ENCODE measurements at regions not wholly inside any gene's neighbourhood (a gene's known extent, or its start where the extent isn't known, plus 50 kb on each side); places are given as distances from the start of the nearest gene placed in this dataset.

DNA sequence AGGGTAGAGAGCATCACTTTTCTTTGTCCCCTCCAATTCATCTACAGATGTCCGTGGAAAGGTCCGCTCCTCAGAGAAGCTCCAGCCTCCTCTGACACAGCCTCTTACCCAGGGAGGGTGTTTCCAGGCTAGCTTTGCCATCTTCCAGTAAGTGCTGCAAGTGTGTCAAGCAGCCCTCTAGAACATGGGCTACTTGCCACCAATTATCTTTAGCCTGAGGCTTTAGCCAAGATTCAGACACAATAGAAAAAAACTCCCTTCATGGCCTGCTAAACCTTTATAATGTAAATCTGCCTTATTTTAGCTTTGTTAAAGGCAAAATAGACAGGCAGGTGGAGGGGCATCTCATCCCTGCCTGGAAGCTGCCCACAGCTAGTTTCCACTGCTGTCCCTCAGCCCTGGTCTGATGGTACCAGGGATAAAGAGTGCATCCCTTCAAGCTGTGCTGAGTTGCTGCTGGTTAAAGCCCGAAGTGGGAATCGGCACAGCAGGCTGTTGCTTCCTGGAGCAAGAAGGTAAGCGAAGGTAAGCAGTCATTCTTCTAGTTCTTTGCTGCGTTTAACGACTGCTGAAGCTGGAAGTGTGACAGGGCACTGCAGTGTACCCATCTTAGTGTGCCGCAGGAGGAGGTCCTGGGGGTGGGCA, 190.1 kb upstream of the E2F8 start:
- 0% methylated on average over 8 of the region's 8 CpGs for WGBS (ENCODE audit: insufficient coverage, low coverage, missing lambda C conversion rate)
- H3K27me3 ChIP-seq (ENCODE audit: control insufficient read depth in 2 of 2, insufficient read depth in 2 of 2, low read length in 2 of 2): peaks cover 6 to 25% of the 10 kb centered on the region in 2 experiments
- no peak overlapping the region for H3K4me3 ChIP-seq
- H3K4me1 ChIP-seq (replicated peaks in 1 of 2; ENCODE audit: control insufficient read depth in 2 of 2, insufficient read depth in 2 of 2, low read length in 2 of 2): no peaks in the 10 kb centered on the region
- ChIA-PET CTCF (ENCODE audit: low intra/inter-chr PET ratio) (no interaction called here), POLR2A (no interaction called here)
- no peak overlapping the region for H3K9ac ChIP-seq (ENCODE audit: insufficient read depth in 1 of 2, low read depth in 2 of 2, low read length in 2 of 2)
- no TSS peak for BruUV-seq (replicated peaks)
- no peak overlapping the region for H2AFZ ChIP-seq (ENCODE audit: low read depth, low read length)
- H3K4me2 ChIP-seq (ENCODE audit: insufficient read depth, low read length): no peak overlapping the region
- H4K20me1 ChIP-seq (replicated peaks; ENCODE audit: control insufficient read depth, insufficient read depth, low read length): no peaks in the 10 kb centered on the region
- H3K79me2 ChIP-seq (ENCODE audit: control insufficient read depth, insufficient read depth, low read length): no peaks in the 10 kb centered on the region
- FAIRE-seq (no peak), ATAC-seq (no peak), DNase-seq (ENCODE audit: extremely low read depth in 1 of 4, low spot score in 3 of 4) (no peak)
- H3K9me3 ChIP-seq (replicated peaks; ENCODE audit: control insufficient read depth, insufficient read depth, low read depth, low read length): no peaks in the 10 kb centered on the region
- H3K36me3 ChIP-seq (ENCODE audit: control insufficient read depth, insufficient read depth, low read length): no peaks in the 10 kb centered on the region
- intact Hi-C loops (cut with micrococcal nuclease) (no loop called here), in situ Hi-C loops (cut with MboI) (no loop called here)
- H3K9me1 ChIP-seq (ENCODE audit: control insufficient read depth, insufficient read depth, low read length): no peaks in the 10 kb centered on the region
- TF ChIP-seq CC2D1A (IDR thresholded peaks at IDR 0.05) (no peak), HIVEP1 (CRISPR knock-in tag; IDR thresholded peaks at IDR 0.05) (no peak), GTF2E2 (tag; IDR thresholded peaks at IDR 0.05) (no peak), FUS (optimal IDR thresholded peaks at IDR 0.05; ENCODE audit: low read depth, low read length) (no peak), FOXP4 (CRISPR knock-in tag; IDR thresholded peaks at IDR 0.05; ENCODE audit: borderline replicate concordance) (no peak), NUFIP1 (IDR thresholded peaks at IDR 0.05; ENCODE audit: partially characterized antibody) (no peak), ZNF140 (CRISPR knock-in tag; IDR thresholded peaks at IDR 0.05) (no peak), SAFB2 (IDR thresholded peaks at IDR 0.05; ENCODE audit: borderline replicate concordance, low read depth, low read length, severe bottlenecking) (no peak), ZNF212 (CRISPR knock-in tag; IDR thresholded peaks at IDR 0.05) (no peak), ZEB2 (IDR thresholded peaks at IDR 0.05) (no peak), PREB (CRISPR knock-in tag; IDR thresholded peaks at IDR 0.05) (no peak), MAFK (IDR thresholded peaks at IDR 0.05; ENCODE audit: low read length) (no peak), ZBTB33 (CRISPR knock-in tag; IDR thresholded peaks at IDR 0.05) (no peak), NR3C1 (CRISPR knock-in tag; IDR thresholded peaks at IDR 0.05) (no peak), NFIX (CRISPR knock-in tag; IDR thresholded peaks at IDR 0.05; ENCODE audit: low read depth) (no peak), KDM1A (IDR thresholded peaks at IDR 0.05) (no peak), NCOA2 (IDR thresholded peaks at IDR 0.05; ENCODE audit: partially characterized antibody in 2 of 2) (no peak), ZNF707 (CRISPR knock-in tag; conservative IDR thresholded peaks at IDR 0.05) (no peak), NR4A1 (CRISPR knock-in tag; IDR thresholded peaks at IDR 0.05) (no peak), NR4A1 (tag; IDR thresholded peaks at IDR 0.05) (no peak)
- no peak overlapping the region for H3K27ac ChIP-seq (ENCODE audit: extremely low read depth, low read depth, low read length)
